ENCODE measurements at regions not wholly inside any gene's neighbourhood (a gene's known extent, or its start where the extent isn't known, plus 50 kb on each side); places are given as distances from the start of the nearest gene placed in this dataset.
"Not testable (repeated sequence)": the region's sequence is repeated elsewhere in the genome, so short reads cannot be mapped to it uniquely, and the experiment has no call there.

DNA sequence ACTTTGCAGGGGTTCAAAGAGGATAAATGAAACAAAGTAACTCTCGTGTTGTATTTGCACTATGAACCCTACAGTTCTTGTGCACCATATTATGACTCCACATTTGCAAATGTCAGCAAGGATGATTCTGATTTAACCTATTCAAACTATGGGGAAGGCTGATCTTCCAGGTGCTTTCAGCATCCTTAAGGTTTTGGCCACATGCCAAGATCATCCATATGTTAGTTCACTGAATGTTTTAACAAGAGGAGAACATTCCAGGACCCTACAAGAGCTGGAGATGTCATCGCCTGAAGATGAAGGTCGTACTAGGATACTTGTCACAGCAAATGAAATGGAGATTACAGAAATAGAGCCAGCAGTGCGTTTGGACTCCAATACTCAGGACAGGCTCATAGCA is 114.2 kb downstream of the DHRS2 start:
- no peak for DNase-seq

DNA sequence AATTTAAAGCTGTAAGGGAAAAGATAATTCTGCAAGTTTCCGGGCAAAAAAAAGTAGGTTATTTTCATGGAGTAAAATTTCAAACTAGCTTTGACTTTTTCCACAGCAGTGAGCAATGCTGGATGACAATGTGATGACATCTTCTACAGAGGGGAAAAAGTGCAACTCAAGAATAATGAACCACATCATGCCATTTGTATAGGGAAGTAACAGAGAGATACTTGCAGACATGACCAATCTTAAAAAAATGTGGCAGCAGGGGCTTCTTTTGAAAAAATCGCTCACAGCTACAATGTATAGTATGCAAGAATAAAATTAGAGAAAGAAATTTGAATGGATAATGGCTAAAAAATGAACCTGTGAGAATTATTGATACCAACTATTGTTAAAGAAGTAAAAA is 115.5 kb downstream of the DHRS2 start:
- no peak for DNase-seq

DNA sequence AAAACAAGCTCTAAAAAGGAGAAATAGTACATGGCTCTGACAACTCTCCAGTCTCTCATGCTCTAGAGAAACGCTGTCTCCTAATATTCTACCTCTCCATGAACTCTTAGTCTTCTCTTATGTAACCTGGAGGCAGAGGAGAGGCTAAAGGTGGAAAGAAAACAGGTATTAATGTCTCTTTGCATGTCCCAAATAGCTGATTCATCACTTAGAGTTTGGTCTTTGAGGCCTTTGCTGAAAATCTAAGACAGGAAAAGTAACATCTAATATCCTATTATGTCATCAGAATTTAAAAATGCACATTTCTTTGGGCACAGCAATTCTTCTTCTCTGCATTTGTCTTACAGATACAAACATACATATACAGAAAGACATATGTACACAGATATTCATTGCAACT is 127.2 kb downstream of the DHRS2 start:
- no peak for DNase-seq

DNA sequence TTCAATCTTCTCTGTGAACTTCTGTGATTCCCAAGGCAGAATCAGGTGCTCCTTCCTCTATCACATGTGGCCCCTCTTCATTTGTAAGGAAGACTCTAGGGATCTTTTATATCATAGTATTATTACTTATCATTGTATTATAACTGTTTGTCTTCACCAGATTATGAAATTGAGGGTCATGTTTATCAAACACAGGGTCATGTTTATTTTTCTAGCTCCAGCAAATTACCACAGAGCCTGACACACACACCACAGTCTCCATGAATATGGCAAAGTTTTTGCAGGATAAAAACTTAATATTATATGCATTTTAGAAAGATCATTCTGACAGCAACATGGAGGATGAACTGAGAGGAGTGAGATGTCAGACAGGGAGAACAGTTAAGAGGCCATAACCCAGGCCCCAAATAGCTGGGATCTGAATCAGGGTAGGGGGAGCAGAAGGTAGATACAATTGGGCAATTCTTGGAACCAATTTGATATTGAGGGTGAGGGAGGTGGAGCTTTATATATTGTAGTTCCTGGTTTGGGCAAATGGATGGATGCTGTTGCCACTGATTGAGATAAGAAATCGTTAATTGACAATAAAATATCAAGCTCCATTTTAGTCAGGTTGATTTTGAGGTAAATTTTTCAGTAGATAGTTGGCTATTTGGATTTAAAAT is 130.7 kb downstream of the DHRS2 start:
- no peak for DNase-seq

DNA sequence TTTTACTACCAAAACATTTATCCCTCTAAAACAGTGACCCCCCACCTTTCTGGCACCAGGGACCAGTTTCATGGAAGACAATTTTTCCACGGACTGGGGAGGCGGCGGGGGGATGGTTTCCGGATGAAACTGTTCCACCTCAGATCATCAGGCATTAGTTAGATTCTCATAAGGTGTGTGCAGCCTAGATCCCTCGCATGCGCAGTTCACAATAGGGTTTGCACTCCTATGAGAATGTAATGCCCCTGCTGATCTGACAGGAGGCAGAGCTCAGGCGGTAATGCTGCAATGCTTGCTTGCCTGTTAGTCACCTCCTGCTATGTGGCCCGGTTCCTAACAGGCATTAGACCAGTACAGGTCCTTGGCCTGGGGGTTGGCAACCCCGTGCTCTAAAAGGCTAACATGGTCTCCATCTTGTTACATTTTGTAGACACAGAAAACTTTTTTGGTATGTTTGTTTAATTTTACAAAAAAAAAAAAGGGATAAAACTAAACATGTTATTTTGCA is 133.1 kb downstream of the DHRS2 start:
- not testable (repeated sequence) for DNase-seq

DNA sequence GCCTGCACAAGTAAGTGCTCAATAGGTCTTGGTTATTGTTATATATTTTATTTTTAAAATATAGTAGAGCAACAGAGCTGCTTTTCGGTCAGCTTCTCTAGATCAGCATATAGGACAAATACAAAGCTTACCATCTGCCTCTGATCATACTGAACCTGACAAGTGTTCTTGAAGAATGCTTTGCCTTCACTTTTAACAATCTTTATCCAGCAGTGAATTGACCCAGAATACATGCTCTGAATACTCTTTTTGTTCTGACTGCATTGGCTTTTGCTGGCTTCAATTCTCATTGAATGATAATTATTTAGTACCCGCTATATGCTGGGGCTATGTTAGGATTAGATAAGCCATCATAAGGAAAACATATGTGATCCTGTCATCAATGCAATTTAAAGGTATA is 137.8 kb downstream of the DHRS2 start:
- no peak for DNase-seq

DNA sequence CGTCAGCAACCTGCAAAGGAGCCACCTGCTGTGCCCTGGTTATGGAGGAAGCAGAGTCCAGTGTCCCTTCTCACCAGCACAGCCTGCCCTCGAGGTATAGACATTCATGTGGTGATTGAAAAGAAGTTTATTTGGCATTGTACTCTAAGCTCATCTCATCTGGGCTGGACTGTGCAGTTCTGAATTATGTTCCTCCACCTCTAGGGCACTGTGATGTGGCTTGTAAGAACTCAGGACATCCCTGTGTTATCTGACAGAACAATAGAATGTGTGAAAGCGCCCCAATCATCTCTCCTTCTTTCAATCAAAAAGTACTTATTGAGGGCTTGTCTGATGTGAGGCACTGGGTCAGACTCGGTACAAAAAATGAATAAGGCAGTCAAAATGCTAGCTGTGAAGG is 140.1 kb downstream of the DHRS2 start:
- no peak for DNase-seq

DNA sequence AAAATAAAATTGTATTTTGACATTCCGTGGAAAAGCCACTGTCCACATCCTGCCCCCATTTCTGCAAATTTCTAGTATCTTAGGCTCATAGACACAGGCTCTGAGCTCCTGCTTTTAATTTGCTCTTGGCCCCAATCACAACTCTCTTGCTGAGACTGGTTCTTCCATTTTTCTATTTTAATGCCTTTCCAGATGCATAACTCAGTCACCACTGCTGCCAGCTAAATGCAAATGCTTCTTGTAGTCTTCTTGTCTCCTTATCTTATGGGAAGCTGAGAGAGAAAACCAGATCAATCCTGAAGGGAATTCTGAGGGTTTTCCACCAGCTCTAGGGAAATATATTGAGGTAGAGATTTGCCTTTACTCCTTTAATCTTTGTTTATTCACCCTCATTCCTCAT is 149.0 kb downstream of the DHRS2 start:
- DNase-seq: no peak

DNA sequence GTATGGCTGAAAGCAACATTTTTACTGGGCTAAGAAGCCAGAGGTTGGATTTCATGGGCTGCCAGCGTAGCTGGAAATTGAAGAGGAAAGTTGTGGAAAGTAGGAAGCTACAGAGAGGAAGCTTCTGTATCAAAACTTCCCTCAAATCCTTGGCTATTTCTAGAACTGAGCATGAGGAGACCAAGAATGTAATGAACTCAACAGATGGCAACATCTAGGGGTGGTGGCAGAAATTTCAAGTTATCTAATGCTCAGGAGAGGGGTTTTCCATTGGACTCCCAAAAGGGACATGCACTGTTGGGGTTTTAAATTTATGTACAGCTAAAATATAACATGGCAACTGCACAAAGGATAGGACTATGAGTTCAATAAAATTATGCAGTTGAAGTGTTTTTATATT is 151.3 kb downstream of the DHRS2 start:
- no peak for DNase-seq

DNA sequence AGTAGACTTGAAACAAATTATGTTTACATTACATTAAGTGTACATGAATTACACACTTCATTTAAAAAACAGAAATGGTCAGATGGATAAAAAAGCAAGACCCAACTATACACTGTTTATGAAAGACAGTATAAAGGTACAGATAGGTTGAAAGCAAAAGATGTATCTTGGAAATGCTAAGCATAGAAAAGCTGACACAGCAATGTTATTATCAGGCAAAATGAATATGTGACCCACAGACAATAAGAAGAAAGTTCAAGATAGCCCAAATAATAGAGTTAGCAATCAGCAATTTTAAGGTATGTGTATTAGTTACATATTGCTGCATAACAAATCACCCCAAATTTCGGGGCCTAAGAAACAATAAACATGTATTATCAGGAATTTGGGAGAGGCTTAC is 153.5 kb downstream of the DHRS2 start:
- DNase-seq: no peak

DNA sequence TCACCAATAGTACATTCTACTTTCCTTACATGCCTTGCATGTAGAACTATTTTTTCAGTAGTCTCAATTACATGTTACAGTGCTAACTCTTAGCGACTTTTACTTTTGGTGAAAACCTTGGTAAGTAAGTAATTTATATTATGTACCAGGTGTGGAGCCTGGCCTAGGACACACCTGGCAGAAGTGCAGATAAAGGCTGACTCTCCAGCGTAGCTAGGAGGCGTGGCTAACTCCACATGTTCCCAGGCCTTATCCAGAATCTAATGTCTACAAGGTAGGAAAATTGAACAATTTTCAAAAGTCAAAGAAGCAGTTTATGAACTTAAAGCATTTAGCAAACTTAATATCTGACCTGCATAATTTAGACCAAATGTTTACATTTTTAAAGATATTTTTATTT is 157.4 kb downstream of the DHRS2 start:
- no peak for DNase-seq

DNA sequence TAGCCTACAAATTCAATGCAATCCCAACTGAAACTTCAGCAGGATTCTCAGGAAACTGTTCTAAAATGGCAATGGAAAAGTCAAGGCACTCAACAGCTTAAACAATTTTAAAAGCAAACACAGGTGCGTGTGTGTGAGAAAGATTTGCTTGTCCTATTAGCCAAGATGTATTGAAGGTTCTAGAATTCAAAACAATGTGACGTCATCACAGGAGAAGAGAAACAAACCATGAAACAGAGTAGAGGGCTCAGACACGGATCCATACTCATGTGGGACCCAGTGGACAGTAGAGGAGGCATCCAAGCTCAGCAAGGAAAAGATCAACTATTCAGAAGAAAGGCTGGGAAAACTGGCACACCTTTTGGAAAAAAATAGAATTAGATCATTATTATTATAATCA is 152.8 kb upstream of the DHRS4 start:
- no peak for DNase-seq

DNA sequence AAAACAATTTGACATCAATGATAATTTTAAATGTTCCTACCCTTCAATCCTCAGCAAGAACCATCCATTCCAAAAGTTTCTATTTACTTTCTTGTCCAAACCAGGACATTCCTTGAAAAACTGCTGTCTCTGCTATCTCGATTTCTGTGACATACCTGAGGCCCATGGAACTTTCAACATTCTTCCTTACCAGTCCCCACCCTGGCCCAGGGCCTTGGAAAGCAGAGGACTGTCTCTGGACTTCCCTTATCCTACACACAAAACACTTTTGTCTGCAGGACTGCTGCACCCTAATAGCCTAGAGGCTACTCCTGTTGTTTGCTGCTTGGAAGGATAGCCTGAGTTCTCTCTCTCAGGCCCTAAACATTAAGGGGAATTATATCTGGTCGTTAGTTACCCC is 151.8 kb upstream of the DHRS4 start:
- DNase-seq: no peak

DNA sequence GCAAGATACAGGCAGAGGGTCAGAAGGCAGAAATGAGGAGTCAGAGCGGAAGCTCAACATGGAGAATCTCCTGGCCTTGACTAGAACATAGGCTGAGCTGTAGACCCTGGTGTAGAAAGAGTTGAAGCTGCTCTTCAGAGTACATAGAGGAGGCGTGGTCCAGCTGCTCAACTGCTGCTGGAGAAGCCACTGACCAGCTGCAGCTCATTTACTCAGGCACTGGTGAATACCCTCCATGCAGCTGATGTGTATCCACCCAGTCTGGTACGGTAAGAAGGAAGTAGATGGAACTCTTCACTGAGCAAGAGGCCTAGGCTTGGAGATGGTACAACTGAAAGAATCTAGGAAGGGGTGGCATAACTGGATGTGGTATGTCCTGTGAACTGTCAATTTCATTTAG is 148.8 kb upstream of the DHRS4 start:
- no peak for DNase-seq

DNA sequence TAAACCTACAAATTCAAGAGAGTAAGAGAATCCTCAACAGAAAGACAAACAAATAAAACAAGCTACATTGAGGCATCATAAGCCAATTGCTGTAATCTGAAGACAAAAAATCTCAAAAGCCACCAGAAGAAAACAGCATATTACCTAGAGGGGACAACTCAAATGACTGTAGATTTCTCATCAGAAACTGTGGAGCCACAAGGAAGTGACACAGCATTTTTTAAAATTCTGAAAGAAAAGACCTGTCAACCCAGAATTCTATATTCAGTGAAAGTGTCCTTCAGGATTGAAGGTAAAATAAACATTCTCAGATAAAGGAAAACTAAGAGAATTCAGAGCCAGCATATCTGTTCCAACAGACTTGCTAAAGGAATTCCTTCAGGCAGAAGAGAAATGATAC is 147.8 kb upstream of the DHRS4 start:
- DNase-seq: no peak

DNA sequence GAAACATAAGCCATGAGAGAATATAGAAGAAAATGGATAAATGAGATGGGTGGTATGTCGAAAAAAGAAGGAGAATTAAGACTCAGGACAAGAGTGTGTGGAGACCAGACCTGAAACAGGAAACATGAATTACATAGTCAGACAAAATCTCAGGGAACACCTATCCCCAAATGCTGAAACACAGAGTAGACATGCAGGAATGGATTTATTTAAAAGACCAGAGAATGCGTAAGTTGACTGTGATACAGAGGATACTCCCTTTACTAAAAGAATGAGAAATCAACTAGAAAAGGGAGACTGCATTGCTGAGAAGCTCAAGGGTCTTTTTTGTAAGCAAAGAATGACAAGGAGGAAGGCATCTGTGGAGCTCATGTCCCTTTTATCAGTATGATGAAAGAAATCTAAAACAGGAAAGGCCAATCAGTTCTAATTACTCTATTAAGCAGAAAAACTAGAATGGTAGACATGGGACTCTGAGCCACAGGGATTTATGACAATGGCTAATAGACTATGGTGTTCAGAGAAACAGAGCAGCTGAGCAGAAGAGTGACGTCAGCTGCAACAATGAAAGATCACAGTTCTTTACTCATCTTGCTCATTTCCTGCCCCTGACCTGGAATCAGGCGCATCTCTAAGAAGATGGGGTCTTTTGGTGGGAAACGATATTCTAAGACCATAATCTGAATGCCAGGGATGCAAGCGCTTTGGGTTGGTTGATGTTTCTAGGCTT is 138.9 kb upstream of the DHRS4 start:
- DNase-seq: no peak

DNA sequence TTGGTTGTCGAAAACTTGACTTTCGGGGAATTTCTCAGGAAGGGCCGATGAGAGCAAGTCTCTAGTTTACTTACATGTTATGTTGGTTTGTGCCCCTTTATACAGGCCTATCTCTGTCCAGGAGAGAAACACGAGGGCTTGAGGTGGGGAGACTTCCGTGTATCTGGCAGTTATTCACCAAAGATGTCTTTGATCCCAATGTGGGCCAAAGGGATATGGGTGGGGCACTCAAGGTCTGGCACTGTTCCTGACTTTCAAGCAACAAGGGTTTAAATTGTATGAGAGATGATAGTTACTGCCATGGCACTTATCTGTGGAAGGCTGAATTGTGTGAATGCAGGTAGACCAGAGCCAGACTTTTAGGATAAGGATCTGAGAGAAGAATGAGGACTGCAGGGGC is 137.2 kb upstream of the DHRS4 start:
- no peak for DNase-seq

DNA sequence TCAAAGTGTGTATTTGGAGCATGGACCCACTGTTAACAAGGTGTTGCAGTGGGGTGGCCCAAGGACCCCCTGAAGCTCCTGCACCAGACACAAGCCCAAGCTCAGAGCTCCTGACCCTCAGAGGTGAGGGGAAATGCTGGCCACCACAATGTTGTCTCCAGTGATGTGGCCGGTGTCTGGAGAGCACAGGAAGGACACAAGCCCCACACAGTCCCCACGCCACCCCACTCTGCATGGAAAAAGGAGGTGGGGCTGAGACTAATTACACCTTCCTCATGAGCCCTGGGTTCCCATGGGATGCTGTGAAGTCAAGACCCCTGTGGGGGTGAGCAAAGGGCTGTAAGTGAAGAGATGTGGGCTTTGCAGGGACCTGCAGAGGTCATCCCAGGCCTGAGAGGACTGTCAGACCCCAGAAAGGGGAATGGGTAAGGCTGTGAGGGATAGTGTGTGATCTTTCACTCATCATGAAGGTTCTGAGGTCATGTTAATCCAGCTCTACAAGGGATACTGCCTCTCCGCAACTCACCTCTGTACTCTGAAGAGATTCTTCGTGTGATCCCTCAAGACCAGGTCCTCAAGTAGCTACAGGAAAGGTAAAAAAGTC is 136.3 kb upstream of the DHRS4 start:
- no peak for DNase-seq

DNA sequence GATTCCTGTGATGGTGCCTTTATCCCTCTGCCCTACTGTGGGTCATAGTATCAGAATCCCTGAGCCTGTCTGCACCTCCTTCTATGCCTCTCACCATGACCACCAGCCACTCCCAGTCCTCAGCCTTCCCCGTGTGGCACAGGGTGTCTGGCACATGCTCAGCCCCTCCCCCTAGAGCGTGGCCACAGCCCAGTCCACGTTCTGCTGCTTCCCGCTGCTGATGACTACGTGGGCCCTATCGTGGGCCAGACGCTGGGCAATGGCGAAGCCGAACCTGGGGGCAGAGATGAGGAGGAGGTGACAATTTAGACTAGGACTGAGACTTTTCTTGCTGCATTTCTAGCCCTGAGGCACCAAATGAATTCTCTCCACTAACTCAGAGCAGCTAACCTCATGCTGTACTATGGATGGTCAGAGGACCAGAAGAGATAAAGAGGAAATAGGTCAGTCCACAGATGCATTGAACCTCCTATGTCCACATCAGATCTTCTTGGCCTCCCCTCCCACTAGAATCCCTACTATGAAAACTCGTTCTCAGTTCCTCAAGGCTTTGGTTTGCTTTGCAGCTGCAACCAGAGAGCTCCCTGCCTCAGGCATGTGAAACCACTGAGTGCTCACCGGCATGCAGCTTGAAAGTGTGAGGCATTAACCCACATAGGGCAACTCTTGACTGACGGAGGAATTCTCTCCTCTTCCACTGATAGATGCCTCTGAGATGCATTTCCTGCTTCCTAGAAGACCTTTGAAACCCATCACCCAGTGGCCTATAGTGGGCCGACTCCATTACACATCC is 126.3 kb upstream of the DHRS4 start:
- DNase-seq: no peak

DNA sequence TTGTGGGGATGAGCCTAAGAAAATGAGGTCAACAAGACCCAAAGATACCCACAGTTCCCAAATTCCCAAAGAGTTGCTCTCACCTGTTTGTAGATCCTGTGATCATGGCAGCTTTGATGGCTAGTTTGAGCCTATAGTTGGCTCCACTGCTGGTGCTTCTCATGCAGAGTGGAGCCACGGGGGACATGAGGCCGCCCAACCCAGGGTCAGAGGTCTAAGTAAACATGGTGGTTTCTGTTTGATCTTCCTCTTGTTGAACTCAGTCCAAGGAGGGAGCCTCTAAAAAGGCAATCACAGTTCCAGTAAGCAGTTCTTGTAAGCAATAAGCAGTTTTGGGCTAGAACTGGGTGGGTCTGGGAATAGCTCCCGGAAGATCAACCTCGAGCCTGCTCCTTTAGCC is 125.6 kb upstream of the DHRS4 start:
- DNase-seq: no peak

DNA sequence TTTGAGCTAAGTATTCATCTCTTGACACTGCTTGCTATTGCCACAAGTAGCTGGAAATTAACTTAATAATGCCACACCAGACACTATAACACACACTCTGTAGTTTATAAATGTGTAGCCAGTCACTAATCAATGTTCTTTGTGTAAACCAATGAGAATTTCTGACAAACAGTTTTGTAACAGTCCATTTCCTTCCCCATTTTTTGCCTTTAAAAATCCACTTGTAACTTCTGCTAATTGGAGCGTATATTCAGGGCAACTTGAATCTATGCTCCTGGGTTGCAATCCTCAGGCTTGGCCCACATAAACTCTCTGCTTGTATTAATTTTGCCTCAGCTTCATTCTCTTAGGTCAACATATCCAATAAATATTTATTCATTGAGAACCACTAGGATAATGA is 125.0 kb upstream of the DHRS4 start:
- DNase-seq: no peak
